Naive B cell (primary cell): ENCODE measurements at regions not wholly inside any gene's neighbourhood (a gene's known extent, or its start where the extent isn't known, plus 50 kb on each side); places are given as distances from the start of the nearest gene placed in this dataset.

ENCODE experiments used
- ATAC-seq, 2 donors: fragments of 150-1000 bp; cut with Tn5 transposase; 2 replicates each; pipeline ENCODE4 v1.10.0; 2021; ENCODE audit warnings: low read depth in 2 of 2, mild to moderate bottlenecking in 2 of 2, moderate library complexity in 2 of 2
- DNase-seq: peaks from one replicate; pipeline ENCODE4 v3.0.0; 2022
- H3K27ac Mint-ChIP-seq, 6 donors: one replicate each; pipeline ENCODE4 v1.8.0; 2020 to 2022; ENCODE audit warnings: mild to moderate bottlenecking in 6 of 6, mixed read lengths in 6 of 6, moderate library complexity in 5 of 6, inconsistent platforms in 2 of 6
- H3K27me3 Mint-ChIP-seq, 3 donors: one replicate each; pipeline ENCODE4 v1.8.0; 2021 to 2022; ENCODE audit warnings: mixed read lengths in 3 of 3, mild to moderate bottlenecking in 1 of 3
- H3K36me3 Mint-ChIP-seq, 2 donors: one replicate each; pipeline ENCODE4 v1.8.0; 2020 to 2022; ENCODE audit warnings: mixed read lengths in 2 of 2, inconsistent platforms in 1 of 2, mild to moderate bottlenecking in 1 of 2
- H3K4me1 Mint-ChIP-seq, 3 donors: one replicate each; pipeline ENCODE4 v1.8.0; 2020 to 2022; ENCODE audit warnings: mixed read lengths in 3 of 3, inconsistent platforms in 1 of 3, mild to moderate bottlenecking in 1 of 3, moderate library complexity in 1 of 3
- H3K4me3 Mint-ChIP-seq, 8 donors: one replicate each; pipeline ENCODE4 v1.8.0; 2020 to 2022; ENCODE audit warnings: mild to moderate bottlenecking in 8 of 8, mixed read lengths in 8 of 8, moderate library complexity in 8 of 8, inconsistent platforms in 2 of 8
- H3K9me3 Mint-ChIP-seq, 7 donors: one replicate each; pipeline ENCODE4 v1.8.0; 2020 to 2022; ENCODE audit warnings: mixed read lengths in 7 of 7, mild to moderate bottlenecking in 5 of 7, inconsistent platforms in 2 of 7, moderate library complexity in 1 of 7

- H3K4me3 Mint-ChIP-seq, result no peak overlapping the region
- peaks cover 16 to 27% (median 27%) of the 10 kb centered on the region in 3 donors for H3K27me3 Mint-ChIP-seq
- no peaks in the 10 kb centered on the region for H3K4me1 Mint-ChIP-seq
- no peaks in the 10 kb centered on the region for H3K9me3 Mint-ChIP-seq
- no peak overlapping the region for H3K27ac Mint-ChIP-seq
- H3K36me3 Mint-ChIP-seq, result no peaks in the 10 kb centered on the region
- DNase-seq (no peak), ATAC-seq (no peak)
Measured at GRCh38 chr2:12980817-12981216, 264.1 kb downstream of the TRIB2 start.

- Mint-ChIP-seq H3K27ac (no peak overlapping the region), H3K27me3 (peaks cover 16 to 24% (median 23%) of the 10 kb centered on the region in 3 donors), H3K4me3 (no peak overlapping the region), H3K36me3 (no peaks in the 10 kb centered on the region), H3K9me3 (no peaks in the 10 kb centered on the region), H3K4me1 (no peaks in the 10 kb centered on the region)
- DNase-seq, result no peak
- no peak for ATAC-seq
Measured at GRCh38 chr2:12982149-12982584, 265.4 kb downstream of the TRIB2 start.

GRCh38 chr2:12987246-12987645 is 270.5 kb downstream of the TRIB2 start:
- Mint-ChIP-seq H3K27me3 (peaks cover 8 to 21% (median 13%) of the 10 kb centered on the region in 3 donors), H3K4me3 (no peak overlapping the region), H3K27ac (no peak overlapping the region), H3K9me3 (no peaks in the 10 kb centered on the region), H3K4me1 (no peaks in the 10 kb centered on the region), H3K36me3 (no peaks in the 10 kb centered on the region)
- no peak for DNase-seq
- no peak for ATAC-seq

GRCh38 chr2:12988279-12988678 is 271.5 kb downstream of the TRIB2 start:
- Mint-ChIP-seq H3K27me3 (peaks cover 8 to 16% (median 13%) of the 10 kb centered on the region in 3 donors), H3K4me3 (no peak overlapping the region), H3K9me3 (no peaks in the 10 kb centered on the region), H3K4me1 (no peaks in the 10 kb centered on the region), H3K36me3 (no peaks in the 10 kb centered on the region), H3K27ac (no peak overlapping the region)
- DNase-seq (no peak), ATAC-seq (no peak)

GRCh38 chr2:12990523-12990922 is 273.8 kb downstream of the TRIB2 start:
- Mint-ChIP-seq H3K36me3 (no peaks in the 10 kb centered on the region), H3K9me3 (no peaks in the 10 kb centered on the region), H3K4me1 (no peaks in the 10 kb centered on the region), H3K27me3 (peaks cover 0 to 12% (median 10%) of the 10 kb centered on the region in 3 donors), H3K4me3 (no peak overlapping the region), H3K27ac (no peak overlapping the region)
- ATAC-seq, result no peak
- DNase-seq, result no peak

- Mint-ChIP-seq H3K4me1 (no peaks in the 10 kb centered on the region), H3K9me3 (no peaks in the 10 kb centered on the region), H3K27me3 (peaks cover 0 to 10% (median 4%) of the 10 kb centered on the region in 3 donors), H3K4me3 (no peak overlapping the region), H3K27ac (no peak overlapping the region), H3K36me3 (no peaks in the 10 kb centered on the region)
- DNase-seq (no peak), ATAC-seq (no peak)
Measured at GRCh38 chr2:12998685-12999084, 281.9 kb downstream of the TRIB2 start.

GRCh38 chr2:13000664-13001363 is 284.1 kb downstream of the TRIB2 start:
- Mint-ChIP-seq H3K9me3 (no peaks in the 10 kb centered on the region), H3K27me3 (no peaks in the 10 kb centered on the region), H3K4me3 (no peak overlapping the region), H3K4me1 (no peaks in the 10 kb centered on the region), H3K27ac (no peak overlapping the region), H3K36me3 (no peaks in the 10 kb centered on the region)
- ATAC-seq (no peak), DNase-seq (no peak)

GRCh38 chr2:13001408-13001807 is 284.7 kb downstream of the TRIB2 start:
- Mint-ChIP-seq H3K27ac (peak overlapping the region in 1 of 6 donors; percentile 40), H3K4me3 (no peak overlapping the region), H3K9me3 (no peaks in the 10 kb centered on the region), H3K27me3 (no peaks in the 10 kb centered on the region), H3K4me1 (no peaks in the 10 kb centered on the region), H3K36me3 (no peaks in the 10 kb centered on the region)
- ATAC-seq (peak in 1 of 2 donors; percentile 39), DNase-seq (no peak)

GRCh38 chr2:13002536-13003331 is 286.0 kb downstream of the TRIB2 start:
- peaks cover 3 to 6% (median 5%) of the 10 kb centered on the region in 3 donors for H3K27me3 Mint-ChIP-seq
- H3K4me1 Mint-ChIP-seq, result no peaks in the 10 kb centered on the region
- no peaks in the 10 kb centered on the region for H3K9me3 Mint-ChIP-seq
- H3K4me3 Mint-ChIP-seq, result no peak overlapping the region
- H3K27ac Mint-ChIP-seq, result no peak overlapping the region
- no peak for ATAC-seq
- DNase-seq, result no peak
- H3K36me3 Mint-ChIP-seq, result no peaks in the 10 kb centered on the region

- no peaks in the 10 kb centered on the region for H3K36me3 Mint-ChIP-seq
- no peak overlapping the region for H3K27ac Mint-ChIP-seq
Measured at GRCh38 chr2:13003500-13003899, 286.8 kb downstream of the TRIB2 start.

GRCh38 chr2:13005048-13005447 is 288.3 kb downstream of the TRIB2 start:
- H3K36me3 Mint-ChIP-seq, result no peaks in the 10 kb centered on the region

More at GRCh38 chr2:13003500-13003899, 286.8 kb downstream of the TRIB2 start:
- no peak overlapping the region for H3K4me3 Mint-ChIP-seq
- no peaks in the 10 kb centered on the region for H3K9me3 Mint-ChIP-seq
- DNase-seq, result no peak
- ATAC-seq, result no peak
- H3K27me3 Mint-ChIP-seq, result peaks cover 3 to 8% (median 5%) of the 10 kb centered on the region in 3 donors
- H3K4me1 Mint-ChIP-seq, result no peaks in the 10 kb centered on the region

DNA sequence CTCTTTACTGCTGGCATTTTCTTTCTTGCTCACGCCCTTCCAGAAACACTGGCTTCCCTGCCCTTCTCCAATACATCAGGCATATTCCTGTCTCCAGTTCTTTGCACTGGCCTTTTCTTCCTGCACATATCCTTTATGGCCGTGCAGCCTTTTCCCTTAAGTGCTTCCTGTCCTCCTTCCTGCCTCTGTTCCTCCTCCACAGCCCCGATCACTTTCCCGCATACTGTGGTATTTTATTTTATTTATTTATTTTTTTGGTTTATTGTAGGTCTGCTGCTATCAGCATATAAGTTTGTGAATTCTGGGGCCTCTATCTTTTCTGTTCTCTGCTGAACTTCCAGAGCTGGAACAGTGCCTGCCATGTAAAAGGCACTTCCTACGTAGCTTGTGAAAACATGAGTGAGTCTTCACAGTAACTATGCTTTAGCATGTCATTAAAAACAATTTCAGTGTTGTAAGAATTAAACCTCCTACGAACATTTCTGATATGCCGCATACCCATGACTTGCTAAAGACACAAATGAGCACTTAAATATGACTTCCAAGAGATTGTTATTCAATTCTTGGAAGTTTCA is 289.1 kb downstream of the TRIB2 start:
- Mint-ChIP-seq H3K36me3 (no peaks in the 10 kb centered on the region), H3K27ac (no peak overlapping the region), H3K4me1 (no peaks in the 10 kb centered on the region), H3K4me3 (no peak overlapping the region), H3K27me3 (peaks cover 7 to 14% (median 10%) of the 10 kb centered on the region in 3 donors), H3K9me3 (no peaks in the 10 kb centered on the region)
- DNase-seq (no peak), ATAC-seq (no peak)

More at GRCh38 chr2:13005048-13005447, 288.3 kb downstream of the TRIB2 start:
- DNase-seq (no peak), ATAC-seq (no peak)
- Mint-ChIP-seq H3K9me3 (no peaks in the 10 kb centered on the region), H3K4me1 (no peaks in the 10 kb centered on the region), H3K4me3 (no peak overlapping the region), H3K27me3 (peaks cover 3 to 14% (median 10%) of the 10 kb centered on the region in 3 donors), H3K27ac (no peak overlapping the region)

GRCh38 chr2:13006426-13006825 is 289.7 kb downstream of the TRIB2 start:
- Mint-ChIP-seq H3K36me3 (no peaks in the 10 kb centered on the region), H3K9me3 (no peaks in the 10 kb centered on the region), H3K4me1 (no peaks in the 10 kb centered on the region), H3K4me3 (no peak overlapping the region), H3K27ac (no peak overlapping the region), H3K27me3 (peaks cover 7 to 16% (median 10%) of the 10 kb centered on the region in 3 donors)
- ATAC-seq (no peak), DNase-seq (no peak)
